GM21825 (cell line): ENCODE measurements at regions not wholly inside any gene's neighbourhood (a gene's known extent, or its start where the extent isn't known, plus 50 kb on each side); places are given as distances from the start of the nearest gene placed in this dataset.
"Not testable (repeated sequence)": the region's sequence is repeated elsewhere in the genome, so short reads cannot be mapped to it uniquely, and the experiment has no call there.

ENCODE experiments used
- ATAC-seq: cut with Tn5 transposase; IDR thresholded peaks from one replicate; pipeline ENCODE4 v1.9.1; 2021; ENCODE audit warnings: mild to moderate bottlenecking, moderate library complexity; ENCODE audit not compliant: unreplicated experiment

DNA sequence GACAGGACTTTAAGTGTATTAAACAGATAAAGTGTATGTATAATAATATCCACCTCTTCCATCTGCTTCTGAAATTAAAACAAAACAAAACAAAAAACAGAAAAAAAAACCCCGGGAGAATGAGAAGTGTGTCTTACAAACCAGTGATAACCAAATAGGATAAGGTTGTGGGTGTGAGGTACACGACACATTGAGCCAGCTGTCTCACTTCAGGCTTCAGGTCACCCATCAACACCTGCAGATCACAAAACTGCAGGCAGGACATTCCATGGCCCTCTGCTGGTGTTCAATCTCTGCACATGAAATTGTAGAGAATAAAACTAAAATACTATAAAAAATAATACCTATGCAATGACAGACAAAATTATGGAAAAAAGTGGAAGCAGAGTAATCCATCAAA is 339.9 kb downstream of the SFMBT2 start:
- ATAC-seq = no peak

DNA sequence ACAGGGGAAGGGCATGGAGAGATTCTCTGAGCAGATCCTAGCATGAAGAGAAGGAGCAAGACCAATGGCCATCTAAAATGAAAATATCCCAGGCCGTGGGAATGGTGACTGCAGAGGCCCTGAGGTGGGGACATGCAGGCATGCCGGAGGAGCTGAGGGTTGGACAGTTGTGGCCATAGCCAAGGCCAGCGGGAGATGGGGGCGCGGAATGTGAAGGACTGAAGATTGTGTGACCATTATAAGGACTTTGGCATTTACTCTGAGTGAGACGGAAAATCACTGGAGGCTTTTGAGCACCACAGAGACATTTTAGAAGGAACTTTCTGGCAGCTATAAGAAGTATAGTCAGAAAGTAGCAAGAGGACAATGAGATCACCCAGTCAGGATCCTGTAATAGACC is 341.1 kb downstream of the SFMBT2 start:
- no peak for ATAC-seq

DNA sequence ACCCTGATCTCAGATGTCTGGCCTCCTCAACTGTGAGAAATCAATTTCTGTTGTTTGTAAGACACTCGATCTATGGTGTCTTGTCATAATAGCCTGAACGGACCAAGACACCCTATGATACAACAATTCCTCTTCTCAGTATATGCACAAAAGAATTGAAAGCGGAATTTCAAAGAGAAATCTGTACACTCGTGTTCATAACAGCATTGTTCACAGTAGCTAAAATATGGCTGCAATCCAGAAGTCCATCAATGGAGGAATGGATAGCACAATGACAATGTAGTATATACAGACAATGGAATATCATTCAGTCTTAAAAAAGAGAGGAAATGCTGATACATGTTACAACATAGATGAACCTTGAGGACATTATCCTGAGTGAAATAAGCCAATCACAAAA is 354.6 kb downstream of the SFMBT2 start:
- no peak for ATAC-seq

GRCh38 chr10:7054915-7055314 is 355.9 kb downstream of the SFMBT2 start:
- ATAC-seq = no peak

DNA sequence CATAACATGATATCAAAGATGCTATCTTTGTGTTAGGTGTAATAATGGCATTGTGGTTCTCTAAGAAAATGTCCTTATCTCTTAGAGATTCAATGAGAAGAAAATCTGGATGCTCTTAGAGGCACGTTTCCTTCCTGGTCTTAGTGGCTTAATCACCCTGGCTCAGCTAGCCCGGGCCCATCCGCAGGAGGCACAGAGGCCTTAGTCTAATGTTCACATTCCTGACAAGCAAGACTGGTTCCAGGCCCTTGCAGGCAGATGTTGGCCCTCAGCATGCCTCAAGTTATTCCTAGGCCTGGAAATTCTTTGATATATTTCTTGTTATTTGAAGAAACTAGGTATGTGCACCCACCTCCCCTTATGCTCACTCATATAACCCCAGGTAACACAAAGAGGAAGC is 357.6 kb downstream of the SFMBT2 start:
- no peak for ATAC-seq

GRCh38 chr10:7050024-7050423 is 360.8 kb downstream of the SFMBT2 start:
- not testable (repeated sequence) for ATAC-seq

DNA sequence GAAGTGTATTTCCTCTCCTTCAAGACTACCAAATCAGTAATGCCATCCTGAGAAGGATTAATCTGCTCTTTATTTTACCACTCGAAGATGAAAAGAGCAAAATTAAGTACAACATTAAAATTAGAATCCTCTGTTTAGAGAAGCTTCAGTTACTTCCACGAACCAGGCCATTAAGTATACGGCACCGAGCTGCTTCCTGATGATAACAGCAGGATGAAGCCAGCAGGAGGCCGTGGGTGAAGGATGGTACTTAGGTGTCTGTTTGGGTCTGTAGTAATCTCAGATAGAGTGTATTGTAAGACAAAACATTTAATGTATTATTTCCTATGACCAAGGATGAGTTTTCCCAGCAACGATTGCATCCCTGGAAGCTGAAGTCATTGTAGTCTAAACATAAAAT is 362.8 kb downstream of the SFMBT2 start:
- ATAC-seq = no peak

GRCh38 chr10:7046615-7047014 is 364.2 kb downstream of the SFMBT2 start:
- peak; percentile 56 for ATAC-seq

- peak; percentile 79 for ATAC-seq
Measured at GRCh38 chr10:7045891-7046599, 364.8 kb downstream of the SFMBT2 start.

DNA sequence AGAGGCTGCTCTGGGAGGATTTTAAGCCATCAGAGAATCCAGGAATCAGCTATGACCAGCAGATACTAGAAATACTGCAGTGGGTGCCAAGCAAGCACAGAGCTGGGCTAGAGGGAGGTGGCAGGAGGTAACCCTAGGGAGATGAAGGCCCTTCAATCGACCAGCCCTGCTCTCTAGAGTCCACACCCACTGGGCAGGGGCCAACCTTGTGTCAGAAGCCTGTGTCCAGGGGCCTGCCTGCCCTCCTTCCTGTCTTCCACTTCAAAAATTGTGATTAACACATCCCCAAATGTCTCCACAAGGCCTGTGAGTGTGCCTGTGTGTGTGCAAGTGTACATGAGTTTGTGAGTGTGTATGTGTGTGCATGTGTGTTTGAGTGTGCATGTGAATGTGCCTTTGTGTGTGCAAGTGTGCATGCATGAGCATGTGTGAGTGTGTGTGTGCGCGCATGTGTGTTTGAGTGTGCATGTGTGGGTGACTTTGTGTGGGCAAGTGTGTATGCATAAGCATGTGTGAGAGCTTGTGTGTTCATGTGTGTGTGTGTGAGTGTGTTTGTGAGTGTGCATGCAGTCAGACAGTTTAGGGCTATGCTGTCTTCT is 367.7 kb downstream of the SFMBT2 start:
- no peak for ATAC-seq

GRCh38 chr10:7042419-7043054 is 368.3 kb downstream of the SFMBT2 start:
- no peak for ATAC-seq

DNA sequence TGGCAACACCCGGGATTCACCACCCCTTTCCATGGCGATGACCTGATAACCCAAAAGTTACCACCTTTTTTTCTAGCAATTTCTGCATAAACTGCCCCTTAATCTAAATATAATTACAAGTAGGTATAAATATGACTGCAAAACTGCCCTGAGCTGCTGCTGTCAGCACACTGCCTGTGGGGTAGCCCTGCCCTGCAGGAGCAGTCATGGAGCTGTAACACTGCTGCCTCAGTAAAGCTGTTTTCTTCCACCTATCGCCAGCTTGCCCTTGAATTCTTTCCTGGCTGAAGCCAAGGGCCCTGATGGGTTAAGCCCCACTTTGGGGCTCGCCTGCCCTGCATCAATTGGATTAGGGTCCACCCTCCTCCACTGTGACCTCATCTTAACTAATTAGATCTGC is 368.8 kb downstream of the SFMBT2 start:
- ATAC-seq = no peak

DNA sequence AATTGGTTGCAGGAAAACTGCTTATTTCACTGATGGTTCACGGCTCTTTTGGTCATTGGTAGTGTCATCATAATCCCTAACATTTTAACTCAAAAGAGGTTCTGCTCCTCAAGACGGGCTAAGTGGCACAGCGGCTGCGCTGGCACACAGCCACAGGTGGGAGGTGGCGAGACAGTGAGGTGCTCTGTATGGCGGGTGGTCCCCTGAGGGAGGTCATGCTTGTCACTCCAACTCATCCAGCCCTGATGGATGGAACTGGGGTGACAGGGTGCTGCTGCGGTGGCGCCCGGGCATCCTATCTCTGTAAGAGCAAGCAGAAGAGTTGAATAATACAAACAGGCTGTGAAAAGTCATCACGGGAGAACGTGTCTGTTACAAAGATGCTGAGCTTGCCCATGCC is 370.2 kb downstream of the SFMBT2 start:
- ATAC-seq = no peak

- no peak for ATAC-seq
Measured at GRCh38 chr10:7039859-7040258, 371.0 kb downstream of the SFMBT2 start.

DNA sequence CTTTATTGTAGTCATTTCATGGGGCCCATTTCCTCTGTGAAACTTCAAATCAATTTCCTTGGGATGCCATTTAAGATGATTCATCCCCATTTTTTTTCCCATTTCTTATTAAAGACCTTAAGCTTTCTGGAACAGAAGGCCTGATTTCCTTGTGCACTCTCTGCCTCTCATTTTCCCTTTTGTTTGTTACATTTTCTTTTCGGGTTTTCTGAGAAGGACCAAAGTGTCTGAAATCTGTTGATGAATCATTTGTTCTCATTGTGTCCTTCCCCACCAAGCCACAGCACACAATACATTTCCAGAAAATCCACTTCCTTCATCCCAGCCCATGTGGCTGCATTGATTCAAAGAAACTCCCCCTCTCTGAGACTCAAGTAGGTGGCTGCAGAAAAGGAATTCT is 372.4 kb downstream of the SFMBT2 start:
- no peak for ATAC-seq

DNA sequence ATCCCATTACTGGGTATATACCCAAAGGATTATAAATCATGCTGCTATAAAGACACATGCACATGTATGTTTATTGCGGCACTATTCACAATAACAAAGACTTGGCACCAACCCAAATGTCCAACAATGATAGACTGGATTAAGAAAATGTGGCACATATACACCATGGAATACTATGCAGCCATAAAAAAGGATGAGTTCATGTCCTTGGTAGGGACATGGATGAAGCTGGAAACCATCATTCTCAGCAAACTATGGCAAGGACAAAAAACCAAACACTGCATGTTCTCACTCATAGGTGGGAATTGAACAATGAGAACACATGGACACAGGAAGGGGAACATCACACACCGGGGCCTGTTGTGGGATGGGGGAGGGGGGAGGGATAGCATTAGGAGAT is 373.4 kb downstream of the SFMBT2 start:
- ATAC-seq = not testable (repeated sequence)

- no peak for ATAC-seq
Measured at GRCh38 chr10:7036951-7037350, 373.9 kb downstream of the SFMBT2 start.

DNA sequence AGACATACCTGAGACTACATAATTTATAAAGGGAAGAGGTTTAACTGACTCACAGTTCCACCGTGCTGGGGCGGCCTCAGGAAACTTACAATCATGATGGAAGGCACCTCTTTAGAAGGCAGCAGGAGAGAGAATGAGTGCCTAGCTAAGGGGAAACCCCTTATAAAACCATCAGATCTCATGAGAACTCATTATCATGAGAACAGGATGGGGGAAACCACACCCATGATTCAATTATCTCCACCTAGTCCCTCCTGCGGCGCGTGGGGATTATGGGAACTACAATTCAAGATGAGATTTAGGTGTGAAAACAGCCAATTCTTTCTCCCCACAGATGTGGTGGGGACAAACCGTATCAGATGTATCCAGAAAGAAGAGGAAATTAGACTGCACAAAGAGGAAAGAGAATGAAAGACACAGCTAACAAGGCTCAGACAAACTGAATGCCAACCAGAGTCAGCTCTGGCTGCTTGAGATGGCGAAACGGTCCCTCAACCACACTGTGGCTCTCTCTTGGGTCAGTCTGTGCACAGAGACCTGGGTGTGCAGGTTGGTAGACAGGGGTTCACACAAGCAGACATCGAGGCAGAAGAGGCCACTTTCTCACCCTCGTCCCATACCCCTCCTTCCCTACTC is 375.6 kb downstream of the SFMBT2 start:
- no peak for ATAC-seq

- ATAC-seq = no peak
Measured at GRCh38 chr10:7033031-7033430, 377.8 kb downstream of the SFMBT2 start.

GRCh38 chr10:7030134-7030855 is 380.5 kb downstream of the SFMBT2 start:
- ATAC-seq = no peak

DNA sequence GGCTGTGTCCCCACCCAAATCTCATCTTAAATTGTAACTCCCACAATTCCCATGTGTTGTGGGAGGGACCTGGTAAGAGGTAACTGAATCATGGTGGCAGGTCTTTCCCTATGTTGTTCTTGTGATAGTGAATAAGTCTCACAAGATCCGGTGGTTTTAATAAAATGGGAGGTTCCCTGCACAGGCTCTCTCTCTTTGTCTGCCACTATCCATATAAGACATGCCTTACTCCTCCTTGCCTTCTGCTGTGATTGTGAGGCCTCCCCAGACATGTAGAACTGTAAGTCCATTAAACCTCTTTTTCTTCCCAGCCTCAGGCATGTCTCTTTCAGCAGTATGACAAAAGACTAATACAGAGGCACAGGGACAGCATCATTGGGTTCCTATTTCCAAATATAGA is 381.2 kb downstream of the SFMBT2 start:
- no peak for ATAC-seq
